Prostate gland (tissue), 2 donors: ENCODE measurements at regions not wholly inside any gene's neighbourhood (a gene's known extent, or its start where the extent isn't known, plus 50 kb on each side); places are given as distances from the start of the nearest gene placed in this dataset.

ENCODE experiments used
- DNase-seq: peaks from one replicate; pipeline ENCODE4 v3.0.0-alpha.2; 2019; ENCODE audit warnings: low spot score
- H3K27ac ChIP-seq, 2 donors: fragments of 200-600 bp; sonication (generic); 2 replicates each; pipeline ENCODE4 v1.5.1; 2017 to 2019
- H3K27me3 ChIP-seq: fragments of 200-600 bp; sonication (generic); replicated peaks from 2 replicates; pipeline ENCODE4 v1.5.1; 2019; ENCODE audit not compliant: insufficient read depth
- H3K36me3 ChIP-seq, 2 donors: fragments of 200-600 bp; sonication (generic); 1 replicate in 1 of 2; 2 replicates in 1 of 2; pipeline versions ENCODE4 v1.5.1 to v1.8.1; 2017 to 2019
- H3K4me1 ChIP-seq: fragments of 200-600 bp; sonication (generic); replicated peaks from 2 replicates; pipeline ENCODE4 v1.5.1; 2019
- H3K4me3 ChIP-seq, 2 donors: fragments of 200-600 bp; sonication (generic); 2 replicates each; pipeline ENCODE4 v1.5.1; 2017 to 2019
- H3K9me3 ChIP-seq: fragments of 200-600 bp; sonication (generic); 2 replicates; pipeline ENCODE4 v1.5.1; 2017
- POLR2A ChIP-seq: fragments of 450-650 bp; IDR thresholded peaks from one replicate; pipeline ENCODE4 v1.6.1; 2016; ENCODE audit warnings: antibody characterized with exemption, mild to moderate bottlenecking
- POLR2AphosphoS5 ChIP-seq: sonication (generic); formaldehyde crosslinking; IDR thresholded peaks from one replicate; pipeline ENCODE4 v1.6.1; 2017; ENCODE audit warnings: antibody characterized with exemption
- WGBS: methylation state at CpG from one replicate; pipeline ENCODE4 v1.1.5; 2018; 5-methylcytosine and 5-hydroxymethylcytosine counted together
- intact Hi-C: fragments of 100-400 bp; cut with DNase I; formaldehyde crosslinking; loops from one replicate; pipeline ENCODE4 v1.14.2; 2022
- small RNA-seq, 2 donors: library from RNA; depleted of rRNA; stranded (forward); fragments of <200 nt; gene quantifications; one replicate each; pipeline ENCODE3, GENCODE V24; 2016
- TF ChIP-seq, protein P1 (sequence below), 4 experiments: fragments of 200-600 bp in 2 of 4; fragments of 450-650 bp in 2 of 4; sonication (generic) in 2 of 4; IDR thresholded peaks; 1 replicate in 3 of 4; 2 replicates in 1 of 4; pipeline ENCODE4 v1.5.1; 2016 to 2019; ENCODE audit warnings: antibody characterized with exemption in 4 of 4, mild to moderate bottlenecking in 2 of 4, moderate library complexity in 2 of 4

DNA sequence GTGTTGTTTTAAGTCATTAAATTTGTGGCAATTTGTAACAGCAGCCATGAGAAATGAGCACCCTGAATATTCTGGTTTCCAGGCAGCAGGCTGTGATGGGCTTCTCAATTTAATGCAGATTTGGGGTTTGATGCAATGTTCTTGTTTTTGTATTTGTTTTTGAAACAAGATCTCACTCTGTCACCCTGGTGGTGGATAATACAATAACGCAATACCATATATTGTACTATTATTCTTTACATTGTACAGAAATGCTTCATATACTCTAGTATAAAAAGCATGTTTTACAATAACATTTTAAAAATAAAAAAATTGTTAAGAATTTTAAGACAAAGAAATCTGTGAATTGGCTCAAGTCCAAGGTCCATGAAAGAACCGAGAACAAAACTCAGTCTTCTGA is 129.1 kb downstream of the USP46 start:
- no peaks in the 10 kb centered on the region for H3K27me3 ChIP-seq

DNA sequence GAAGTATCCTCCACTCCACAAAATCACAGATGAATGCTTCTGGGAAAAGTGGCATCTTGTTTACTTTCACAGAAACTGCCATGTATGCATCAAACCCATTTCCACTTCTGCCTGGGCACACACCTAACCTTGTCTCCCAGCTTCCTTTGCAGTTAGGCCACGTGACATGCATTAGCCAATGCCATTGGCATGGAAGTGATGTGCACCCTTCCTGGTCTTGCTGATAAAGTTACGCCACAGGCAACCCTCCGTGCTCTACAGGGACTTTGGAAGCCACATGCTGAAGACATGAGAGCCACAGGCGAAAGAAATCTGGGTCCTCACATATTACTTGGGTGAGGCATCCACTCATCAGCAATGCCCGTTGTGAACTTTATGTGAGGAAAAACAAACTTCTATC is 123.3 kb downstream of the USP46 start:
- no peaks in the 10 kb centered on the region for H3K4me1 ChIP-seq
- DNase-seq = no peak
- no peak overlapping the region for H3K27ac ChIP-seq
- H3K36me3 ChIP-seq = no peaks in the 10 kb centered on the region
- H3K9me3 ChIP-seq = no peaks in the 10 kb centered on the region
- intact Hi-C loops = no loop called here
- no peaks in the 10 kb centered on the region for H3K27me3 ChIP-seq
- H3K4me3 ChIP-seq = no peak overlapping the region
- TF ChIP-seq, protein P1, sequence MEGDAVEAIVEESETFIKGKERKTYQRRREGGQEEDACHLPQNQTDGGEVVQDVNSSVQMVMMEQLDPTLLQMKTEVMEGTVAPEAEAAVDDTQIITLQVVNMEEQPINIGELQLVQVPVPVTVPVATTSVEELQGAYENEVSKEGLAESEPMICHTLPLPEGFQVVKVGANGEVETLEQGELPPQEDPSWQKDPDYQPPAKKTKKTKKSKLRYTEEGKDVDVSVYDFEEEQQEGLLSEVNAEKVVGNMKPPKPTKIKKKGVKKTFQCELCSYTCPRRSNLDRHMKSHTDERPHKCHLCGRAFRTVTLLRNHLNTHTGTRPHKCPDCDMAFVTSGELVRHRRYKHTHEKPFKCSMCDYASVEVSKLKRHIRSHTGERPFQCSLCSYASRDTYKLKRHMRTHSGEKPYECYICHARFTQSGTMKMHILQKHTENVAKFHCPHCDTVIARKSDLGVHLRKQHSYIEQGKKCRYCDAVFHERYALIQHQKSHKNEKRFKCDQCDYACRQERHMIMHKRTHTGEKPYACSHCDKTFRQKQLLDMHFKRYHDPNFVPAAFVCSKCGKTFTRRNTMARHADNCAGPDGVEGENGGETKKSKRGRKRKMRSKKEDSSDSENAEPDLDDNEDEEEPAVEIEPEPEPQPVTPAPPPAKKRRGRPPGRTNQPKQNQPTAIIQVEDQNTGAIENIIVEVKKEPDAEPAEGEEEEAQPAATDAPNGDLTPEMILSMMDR (IDR thresholded peaks at IDR 0.05) = no peak
- no peak for TF ChIP-seq POLR2AphosphoS5
- TF ChIP-seq POLR2A = no peak
- WGBS = 78% methylated on average over 5 of the region's 5 CpGs

More for the DNA sequence above, 129.1 kb downstream of the USP46 start:
- Histone ChIP-seq H3K36me3 (no peaks in the 10 kb centered on the region), H3K9me3 (no peaks in the 10 kb centered on the region), H3K4me1 (no peaks in the 10 kb centered on the region), H3K27ac (no peak overlapping the region), H3K4me3 (no peak overlapping the region)
- no peak for DNase-seq
- 66% methylated on average over 2 of the region's 2 CpGs for WGBS
- intact Hi-C loops = no loop called here
- no peak for TF ChIP-seq POLR2A
- TF ChIP-seq POLR2AphosphoS5 = no peak
- TF ChIP-seq, protein P1 (IDR thresholded peaks at IDR 0.05) = peak in 1 of 4 experiments; percentile 11

Small RNA genes in the stretch of these regions (small RNA-seq; reads per million reads assigned to genes)
- gene RNU6-1252P = 0 reads per million in 2 donors
